ENCODE measurements at regions not wholly inside any gene's neighbourhood (a gene's known extent, or its start where the extent isn't known, plus 50 kb on each side); places are given as distances from the start of the nearest gene placed in this dataset.

DNA sequence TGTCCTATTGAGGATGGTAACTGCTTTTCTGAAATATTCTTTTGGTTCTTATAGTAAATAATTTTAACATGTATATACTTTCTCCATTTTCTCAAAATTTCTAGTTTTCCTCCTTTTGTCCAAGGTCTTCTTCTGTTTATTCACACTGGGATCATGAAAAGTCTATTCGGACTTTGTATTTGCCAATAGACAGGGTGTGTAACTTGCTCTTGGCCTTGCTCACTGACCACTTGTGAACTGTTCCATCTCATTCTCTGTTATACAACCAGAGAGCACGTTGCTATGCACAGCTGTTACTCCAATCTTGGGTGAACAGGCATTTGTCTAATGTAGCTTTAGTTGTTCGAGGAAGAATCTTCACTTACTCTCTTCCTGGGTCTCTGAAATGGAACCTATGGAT, 388.9 kb downstream of the SH3GL2 start:
- Histone ChIP-seq H3K4me2 (ENCODE audit: low read depth, low read length) (no peak overlapping the region), H3K56ac (ENCODE audit: extremely low read depth, insufficient read depth, low read length) (no peak overlapping the region), H3K27me3 (ENCODE audit: control insufficient read depth, insufficient read depth, low read length) (no peaks in the 10 kb centered on the region), H3K79me1 (ENCODE audit: low read depth in 1 of 2, low read length in 2 of 2) (no peaks in the 10 kb centered on the region), H4K91ac (ENCODE audit: insufficient read depth, low read depth, low read length) (no peak overlapping the region), H3K27ac (ENCODE audit: insufficient read depth, low read length) (no peak overlapping the region), H2BK5ac (ENCODE audit: low read depth, low read length, poor library complexity, severe bottlenecking) (no peak overlapping the region), H3K9ac (ENCODE audit: low read depth, low read length) (no peak overlapping the region), H3K14ac (replicated peaks; ENCODE audit: low read depth, low read length) (no peak overlapping the region), H4K20me1 (ENCODE audit: insufficient read depth, low read length) (no peaks in the 10 kb centered on the region), H3K9me1 (ENCODE audit: insufficient read depth, low read length) (no peaks in the 10 kb centered on the region), H2BK120ac (ENCODE audit: low read depth, low read length) (no peak overlapping the region), H3K4me3 (ENCODE audit: insufficient read depth, low read depth, low read length) (no peak overlapping the region), H2BK15ac (ENCODE audit: low read depth, low read length) (no peak overlapping the region), H4K8ac (ENCODE audit: low read depth in 2 of 2, low read length in 2 of 2) (no peak overlapping the region), H2AFZ (replicated peaks; ENCODE audit: low read length, poor library complexity) (no peak overlapping the region), H3K18ac (ENCODE audit: low read depth, low read length) (no peak overlapping the region), H3K9me3 (ENCODE audit: control insufficient read depth, insufficient read depth, low read length) (no peaks in the 10 kb centered on the region), H3K23ac (ENCODE audit: low read depth, low read length) (no peak overlapping the region), H2AK9ac (replicated peaks; ENCODE audit: low read depth, low read length, poor library complexity) (no peak overlapping the region), H3K36me3 (ENCODE audit: control insufficient read depth, insufficient read depth, low read length) (no peaks in the 10 kb centered on the region), H4K5ac (ENCODE audit: low read depth, low read length) (no peak overlapping the region), H3K4ac (ENCODE audit: low read depth, low read length) (no peak overlapping the region), H2AK5ac (ENCODE audit: low read depth, low read length) (no peak overlapping the region), H3K4me1 (ENCODE audit: control insufficient read depth, insufficient read depth, low read length) (no peaks in the 10 kb centered on the region), H2BK20ac (ENCODE audit: low read depth, low read length) (no peak overlapping the region)
- ChIA-PET CTCF (no interaction called here), POLR2A (ENCODE audit: unreplicated experiment) (no interaction called here)
- no CpG with 5 or more reads among the region's 3 CpGs for WGBS, 2 experiments (ENCODE audit: extremely low coverage in 2 of 2, insufficient read length in 1 of 2)
- BruUV-seq (replicated peaks), result no TSS peak
- intact Hi-C loops (cut with micrococcal nuclease) (no loop called here), dilution Hi-C loops (cut with HindIII; ENCODE audit: low sequenced_read_pairs, unreplicated experiment) (no loop called here), in situ Hi-C loops (cut with MboI; ENCODE audit: low sequenced_read_pairs) (no loop called here)
- ATAC-seq (ENCODE audit: low read depth) (no peak), DNase-seq (no peak)
- TF ChIP-seq POLR2A (IDR thresholded peaks at IDR 0.05; ENCODE audit: low read depth, low read length) (no peak), MAFK (IDR thresholded peaks at IDR 0.05; ENCODE audit: low read depth, low read length) (no peak), CEBPB (IDR thresholded peaks at IDR 0.05; ENCODE audit: low read depth, low read length) (no peak), RCOR1 (IDR thresholded peaks at IDR 0.05; ENCODE audit: insufficient replicate concordance, low read length) (no peak), NFE2L2 (IDR thresholded peaks at IDR 0.05; ENCODE audit: low read depth, low read length) (no peak), CHD1 (IDR thresholded peaks at IDR 0.05; ENCODE audit: low read depth, low read length) (no peak), RAD21 (IDR thresholded peaks at IDR 0.05; ENCODE audit: low read length) (no peak), MAZ (IDR thresholded peaks at IDR 0.05; ENCODE audit: borderline replicate concordance, low read depth, low read length) (no peak), MXI1 (IDR thresholded peaks at IDR 0.05; ENCODE audit: borderline replicate concordance, low read depth, low read length) (no peak), BHLHE40 (IDR thresholded peaks at IDR 0.05; ENCODE audit: low read depth, low read length) (no peak), RFX5 (IDR thresholded peaks at IDR 0.05; ENCODE audit: low read depth, low read length) (no peak), FOS (IDR thresholded peaks at IDR 0.05; ENCODE audit: low read depth, low read length) (no peak), SMC3 (IDR thresholded peaks at IDR 0.05; ENCODE audit: low read depth, low read length) (no peak)
- TF ChIP-seq, protein P1, sequence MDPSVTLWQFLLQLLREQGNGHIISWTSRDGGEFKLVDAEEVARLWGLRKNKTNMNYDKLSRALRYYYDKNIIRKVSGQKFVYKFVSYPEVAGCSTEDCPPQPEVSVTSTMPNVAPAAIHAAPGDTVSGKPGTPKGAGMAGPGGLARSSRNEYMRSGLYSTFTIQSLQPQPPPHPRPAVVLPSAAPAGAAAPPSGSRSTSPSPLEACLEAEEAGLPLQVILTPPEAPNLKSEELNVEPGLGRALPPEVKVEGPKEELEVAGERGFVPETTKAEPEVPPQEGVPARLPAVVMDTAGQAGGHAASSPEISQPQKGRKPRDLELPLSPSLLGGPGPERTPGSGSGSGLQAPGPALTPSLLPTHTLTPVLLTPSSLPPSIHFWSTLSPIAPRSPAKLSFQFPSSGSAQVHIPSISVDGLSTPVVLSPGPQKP (IDR thresholded peaks at IDR 0.05; ENCODE audit: borderline replicate concordance, low read depth, low read length), result no peak
- TF ChIP-seq, protein P2, sequence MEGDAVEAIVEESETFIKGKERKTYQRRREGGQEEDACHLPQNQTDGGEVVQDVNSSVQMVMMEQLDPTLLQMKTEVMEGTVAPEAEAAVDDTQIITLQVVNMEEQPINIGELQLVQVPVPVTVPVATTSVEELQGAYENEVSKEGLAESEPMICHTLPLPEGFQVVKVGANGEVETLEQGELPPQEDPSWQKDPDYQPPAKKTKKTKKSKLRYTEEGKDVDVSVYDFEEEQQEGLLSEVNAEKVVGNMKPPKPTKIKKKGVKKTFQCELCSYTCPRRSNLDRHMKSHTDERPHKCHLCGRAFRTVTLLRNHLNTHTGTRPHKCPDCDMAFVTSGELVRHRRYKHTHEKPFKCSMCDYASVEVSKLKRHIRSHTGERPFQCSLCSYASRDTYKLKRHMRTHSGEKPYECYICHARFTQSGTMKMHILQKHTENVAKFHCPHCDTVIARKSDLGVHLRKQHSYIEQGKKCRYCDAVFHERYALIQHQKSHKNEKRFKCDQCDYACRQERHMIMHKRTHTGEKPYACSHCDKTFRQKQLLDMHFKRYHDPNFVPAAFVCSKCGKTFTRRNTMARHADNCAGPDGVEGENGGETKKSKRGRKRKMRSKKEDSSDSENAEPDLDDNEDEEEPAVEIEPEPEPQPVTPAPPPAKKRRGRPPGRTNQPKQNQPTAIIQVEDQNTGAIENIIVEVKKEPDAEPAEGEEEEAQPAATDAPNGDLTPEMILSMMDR (conservative IDR thresholded peaks at IDR 0.05; ENCODE audit: low read depth, low read length), result no peak
